Esophagus squamous epithelium (tissue), 5 donors: ENCODE measurements at regions not wholly inside any gene's neighbourhood (a gene's known extent, or its start where the extent isn't known, plus 50 kb on each side); places are given as distances from the start of the nearest gene placed in this dataset.
A peak's percentile ranks its signal among the peaks of the same experiment; 100 is the strongest.
"Not testable (repeated sequence)": the region's sequence is repeated elsewhere in the genome, so short reads cannot be mapped to it uniquely, and the experiment has no call there.

ENCODE experiments used
- DNase-seq: peaks from one replicate; lab custom pipeline; 2025; lab: John Stamatoyannopoulos, UW
- H3K27ac ChIP-seq, 4 donors: fragments of 200-600 bp; sonication (generic); one replicate each; pipeline ENCODE4 v1.5.1; 2016 to 2019; ENCODE audit warnings: mild to moderate bottlenecking in 1 of 4
- H3K27me3 ChIP-seq, 4 donors: fragments of 200-600 bp; sonication (generic); 1 replicate in 3 of 4; 2 replicates in 1 of 4; pipeline versions ENCODE4 v1.5.1 to v1.6.0; 2017 to 2021; ENCODE audit warnings: antibody characterized with exemption in 1 of 4
- H3K36me3 ChIP-seq, 3 donors: fragments of 200-600 bp; sonication (generic); one replicate each; pipeline ENCODE4 v1.5.1; 2016 to 2019
- H3K4me1 ChIP-seq, 3 donors: fragments of 200-600 bp; sonication (generic); one replicate each; pipeline ENCODE4 v1.5.1; 2017 to 2019
- H3K4me3 ChIP-seq, 4 donors: fragments of 200-600 bp; sonication (generic); 1 replicate in 3 of 4; 2 replicates in 1 of 4; pipeline ENCODE4 v1.5.1; 2016 to 2019; ENCODE audit warnings: mild to moderate bottlenecking in 2 of 4, moderate library complexity in 1 of 4
- H3K9me3 ChIP-seq, 3 donors: fragments of 200-600 bp; sonication (generic); one replicate each; pipeline ENCODE4 v1.5.1; 2016 to 2019
- POLR2A ChIP-seq, 4 donors: fragments of 450-650 bp; IDR thresholded peaks; one replicate each; pipeline ENCODE4 v1.6.1; 2017; ENCODE audit warnings: antibody characterized with exemption in 4 of 4, mild to moderate bottlenecking in 4 of 4, moderate library complexity in 3 of 4
- WGBS, 2 donors: methylation state at CpG; one replicate each; pipeline ENCODE4 v1.1.5; 2018; 5-methylcytosine and 5-hydroxymethylcytosine counted together
- intact Hi-C: fragments of 100-400 bp; cut with DNase I; formaldehyde crosslinking; loops from one replicate; pipeline ENCODE4 v1.15.0; 2022
- TF ChIP-seq, protein P1 (sequence below), 6 experiments: fragments of 450-650 bp in 4 of 6; fragments of 200-600 bp in 2 of 6; sonication (generic) in 2 of 6; IDR thresholded peaks; one replicate each; pipeline ENCODE4 v1.5.1; 2016 to 2019; ENCODE audit warnings: antibody characterized with exemption in 6 of 6, mild to moderate bottlenecking in 4 of 6, moderate library complexity in 4 of 6
- donor health status: DM: yes; HTN: yes; CAD: no.

GRCh38 chr1:184832517-184832916 is 77.9 kb upstream of the EDEM3 start:
- no peak for DNase-seq
- TF ChIP-seq POLR2A (IDR thresholded peaks at IDR 0.05), result no peak
- TF ChIP-seq, protein P1, sequence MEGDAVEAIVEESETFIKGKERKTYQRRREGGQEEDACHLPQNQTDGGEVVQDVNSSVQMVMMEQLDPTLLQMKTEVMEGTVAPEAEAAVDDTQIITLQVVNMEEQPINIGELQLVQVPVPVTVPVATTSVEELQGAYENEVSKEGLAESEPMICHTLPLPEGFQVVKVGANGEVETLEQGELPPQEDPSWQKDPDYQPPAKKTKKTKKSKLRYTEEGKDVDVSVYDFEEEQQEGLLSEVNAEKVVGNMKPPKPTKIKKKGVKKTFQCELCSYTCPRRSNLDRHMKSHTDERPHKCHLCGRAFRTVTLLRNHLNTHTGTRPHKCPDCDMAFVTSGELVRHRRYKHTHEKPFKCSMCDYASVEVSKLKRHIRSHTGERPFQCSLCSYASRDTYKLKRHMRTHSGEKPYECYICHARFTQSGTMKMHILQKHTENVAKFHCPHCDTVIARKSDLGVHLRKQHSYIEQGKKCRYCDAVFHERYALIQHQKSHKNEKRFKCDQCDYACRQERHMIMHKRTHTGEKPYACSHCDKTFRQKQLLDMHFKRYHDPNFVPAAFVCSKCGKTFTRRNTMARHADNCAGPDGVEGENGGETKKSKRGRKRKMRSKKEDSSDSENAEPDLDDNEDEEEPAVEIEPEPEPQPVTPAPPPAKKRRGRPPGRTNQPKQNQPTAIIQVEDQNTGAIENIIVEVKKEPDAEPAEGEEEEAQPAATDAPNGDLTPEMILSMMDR (IDR thresholded peaks at IDR 0.05), result no peak
- Histone ChIP-seq H3K9me3 (no peaks in the 10 kb centered on the region), H3K36me3 (peaks cover 0 to 15% (median 0%) of the 10 kb centered on the region in 3 donors), H3K27me3 (no peaks in the 10 kb centered on the region), H3K27ac (no peak overlapping the region), H3K4me1 (peaks cover 0 to 25% (median 10%) of the 10 kb centered on the region in 3 donors), H3K4me3 (no peak overlapping the region)
- 93 to 94% methylated on average over 3 of the region's 3 CpGs for WGBS, 2 donors
- intact Hi-C loops, result no loop called here

DNA sequence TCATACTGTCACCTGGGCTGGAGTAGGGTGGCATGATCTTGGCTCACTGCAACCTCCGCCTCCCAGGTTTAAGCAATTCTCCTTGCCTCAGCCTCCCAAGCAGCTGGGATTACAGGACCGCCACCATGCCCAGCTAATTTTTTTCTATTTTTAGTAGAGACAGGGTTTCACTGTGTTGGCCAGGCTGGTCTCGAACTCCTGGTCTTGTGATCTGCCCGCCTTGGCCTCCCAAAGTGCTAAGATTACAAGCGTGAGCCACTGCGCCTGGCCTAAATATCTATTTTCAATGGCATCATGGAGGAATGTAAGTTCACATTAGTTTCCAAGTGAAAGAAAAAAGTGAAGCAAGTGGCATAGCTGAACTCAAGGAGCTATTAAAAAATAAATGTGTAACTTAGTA is 74.8 kb upstream of the EDEM3 start:
- DNase-seq, intact Hi-C loops: not testable (repeated sequence)
- WGBS, 2 donors, result 89 to 100% methylated on average over 4 to 5 of the region's 6 CpGs

DNA sequence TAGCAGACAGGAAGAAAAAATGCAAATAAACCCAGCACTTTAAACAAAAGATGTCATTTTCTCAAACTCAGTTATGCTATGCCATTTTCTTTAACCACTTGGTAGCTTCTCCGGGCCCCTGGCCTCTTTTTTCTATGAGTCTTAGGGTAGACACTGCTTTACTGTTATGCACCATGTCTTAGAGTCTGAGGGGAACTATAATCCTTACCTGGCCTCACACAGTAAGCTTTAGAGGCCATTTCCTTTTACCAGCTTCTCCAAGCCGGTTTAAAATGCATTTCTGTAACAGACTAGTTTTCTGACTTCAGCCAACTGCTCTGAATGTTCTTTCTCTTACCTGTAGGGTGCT is 73.7 kb upstream of the EDEM3 start:
- Histone ChIP-seq H3K36me3 (peaks cover 0 to 19% (median 0%) of the 10 kb centered on the region in 3 donors), H3K27me3 (no peaks in the 10 kb centered on the region), H3K27ac (peak overlapping the region in 3 of 4 donors; percentile 24 to 53 (median 38)), H3K9me3 (no peaks in the 10 kb centered on the region), H3K4me3 (no peak overlapping the region), H3K4me1 (peaks cover 0 to 45% (median 24%) of the 10 kb centered on the region in 3 donors)
- WGBS, 2 donors, result 63 to 68% methylated on average over 2 of the region's 2 CpGs
- intact Hi-C loops, result no loop called here
- DNase-seq, result no peak
- TF ChIP-seq POLR2A (IDR thresholded peaks at IDR 0.05), result no peak
- TF ChIP-seq, protein P1 (IDR thresholded peaks at IDR 0.05), result no peak

More for the DNA sequence above, 74.8 kb upstream of the EDEM3 start:
- H3K27me3 ChIP-seq, H3K9me3 ChIP-seq, H3K4me3 ChIP-seq: not testable (repeated sequence)
- peaks cover 0 to 33% (median 22%) of the 10 kb centered on the region in 3 donors for H3K4me1 ChIP-seq
- H3K27ac ChIP-seq, result peak overlapping the region in 1 of 4 donors; percentile 12
- peaks cover 0 to 15% (median 0%) of the 10 kb centered on the region in 3 donors for H3K36me3 ChIP-seq

- H3K36me3 ChIP-seq, result peaks cover 0 to 24% (median under 1%) of the 10 kb centered on the region in 3 donors
- DNase-seq, result no peak
- no peaks in the 10 kb centered on the region for H3K9me3 ChIP-seq
- no peak overlapping the region for H3K4me3 ChIP-seq
- intact Hi-C loops, result no loop called here
- no peaks in the 10 kb centered on the region for H3K27me3 ChIP-seq
- 63 to 66% methylated on average over 8 of the region's 8 CpGs for WGBS, 2 donors
- H3K4me1 ChIP-seq, result peaks cover 0 to 51% (median 25%) of the 10 kb centered on the region in 3 donors
- H3K27ac ChIP-seq, result peak overlapping the region in 3 of 4 donors; percentile 38 to 79 (median 53)
- TF ChIP-seq POLR2A (IDR thresholded peaks at IDR 0.05), result no peak
- TF ChIP-seq, protein P1 (IDR thresholded peaks at IDR 0.05), result no peak
Observed at GRCh38 chr1:184827600-184828368, 73.1 kb upstream of the EDEM3 start.

- H3K4me1 ChIP-seq, result peaks cover 0 to 68% (median 36%) of the 10 kb centered on the region in 3 donors
- DNase-seq, result no peak
- H3K4me3 ChIP-seq, result no peak overlapping the region
- no peaks in the 10 kb centered on the region for H3K9me3 ChIP-seq
- no peak for TF ChIP-seq POLR2A (IDR thresholded peaks at IDR 0.05)
- TF ChIP-seq, protein P1 (IDR thresholded peaks at IDR 0.05), result no peak
- intact Hi-C loops, result no loop called here
- WGBS, 2 donors, result 90% methylated on average over 4 of the region's 5 CpGs
- no peaks in the 10 kb centered on the region for H3K27me3 ChIP-seq
- peak overlapping the region in 3 of 4 donors; percentile 51 to 75 (median 59) for H3K27ac ChIP-seq
- H3K36me3 ChIP-seq, result peaks cover 3 to 31% (median 4%) of the 10 kb centered on the region in 3 donors
Observed at GRCh38 chr1:184826001-184826400, 71.3 kb upstream of the EDEM3 start.
